Tibial nerve (tissue), 4 donors: ENCODE measurements at regions not wholly inside any gene's neighbourhood (a gene's known extent, or its start where the extent isn't known, plus 50 kb on each side); places are given as distances from the start of the nearest gene placed in this dataset.

Source experiments
- CTCF ChIP-seq, 5 experiments: fragments of 200-600 bp in 3 of 5; fragments of 450-650 bp in 2 of 5; sonication (generic) in 3 of 5; IDR thresholded peaks; one replicate each; pipeline ENCODE4 v1.5.1; 2016 to 2019; ENCODE audit warnings: antibody characterized with exemption in 5 of 5, mild to moderate bottlenecking in 3 of 5, moderate library complexity in 2 of 5
- EP300 ChIP-seq, 2 donors: sonication (generic); formaldehyde crosslinking; IDR thresholded peaks; one replicate each; pipeline ENCODE4 v1.6.1; 2017; ENCODE audit warnings: antibody characterized with exemption in 2 of 2, mild to moderate bottlenecking in 1 of 2
- POLR2A ChIP-seq, 2 donors: fragments of 450-650 bp; IDR thresholded peaks; one replicate each; pipeline ENCODE4 v1.6.1; 2017; ENCODE audit warnings: antibody characterized with exemption in 2 of 2, mild to moderate bottlenecking in 2 of 2, moderate library complexity in 2 of 2

GRCh38 chr6:6946206-6947155 is 161.3 kb upstream of the RREB1 start:
- no peak for TF ChIP-seq CTCF (IDR thresholded peaks at IDR 0.05)
- no peak for TF ChIP-seq POLR2A (IDR thresholded peaks at IDR 0.05)
- no peak for TF ChIP-seq EP300 (IDR thresholded peaks at IDR 0.05)
